ENCODE measurements at regions not wholly inside any gene's neighbourhood (a gene's known extent, or its start where the extent isn't known, plus 50 kb on each side); places are given as distances from the start of the nearest gene placed in this dataset.

DNA sequence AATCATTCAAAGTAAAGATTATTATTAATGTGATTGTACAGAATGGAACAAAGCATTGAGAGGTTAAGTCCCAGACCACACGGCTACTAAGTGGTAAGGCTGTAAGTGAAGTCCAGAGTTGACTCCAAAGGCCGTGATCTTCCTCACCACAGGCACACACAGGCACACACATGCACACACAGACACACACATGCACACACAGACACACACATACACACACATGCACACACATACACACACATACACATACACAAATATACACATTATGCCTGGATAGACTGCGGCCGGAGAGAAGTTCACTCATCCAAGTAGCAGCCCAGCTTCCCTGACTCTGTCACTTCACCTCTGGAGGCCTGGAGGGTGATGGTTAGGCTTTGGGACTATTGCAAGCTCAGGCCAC lies 121.9 kb downstream of the HLX start:
- Histone ChIP-seq H3K4me3 (no peak overlapping the region), H3K9me2 (ENCODE audit: insufficient read depth) (no peaks in the 10 kb centered on the region), H3K79me2 (ENCODE audit: insufficient read depth) (no peaks in the 10 kb centered on the region), H3K9me3 (ENCODE audit: low read depth) (no peaks in the 10 kb centered on the region), H3K4me1 (ENCODE audit: insufficient read depth) (no peaks in the 10 kb centered on the region), H2AFZ (no peak overlapping the region), H3K9ac (no peak overlapping the region), H3K27ac (no peak overlapping the region), H3K27me3 (replicated peaks; ENCODE audit: insufficient read depth) (no peaks in the 10 kb centered on the region), H4K20me1 (ENCODE audit: insufficient read depth) (no peaks in the 10 kb centered on the region), H3F3A (ENCODE audit: insufficient read depth) (no peaks in the 10 kb centered on the region), H3K36me3 (ENCODE audit: low read depth) (no peaks in the 10 kb centered on the region), H3K4me2 (ENCODE audit: unreplicated experiment) (no peak overlapping the region)
- in situ Hi-C loops (cut with MboI), result no loop called here
- TF ChIP-seq EZH2 (IDR thresholded peaks at IDR 0.05; ENCODE audit: insufficient read depth, poor library complexity, severe bottlenecking) (no peak), EZH2phosphoT487 (IDR thresholded peaks at IDR 0.05; ENCODE audit: insufficient read depth, low read depth) (no peak)
- DNase-seq, result no peak
- 96% methylated on average over 4 of the region's 4 CpGs for WGBS, 2 experiments (ENCODE audit: low coverage in 1 of 2, low lambda C conversion rate in 2 of 2, missing lambda C conversion rate in 2 of 2)

GRCh38 chr1:221002601-221003000 lies 123.4 kb downstream of the HLX start:
- no peaks in the 10 kb centered on the region for H3K79me2 ChIP-seq (ENCODE audit: insufficient read depth)

GRCh38 chr1:221011145-221011544 lies 131.9 kb downstream of the HLX start:
- 80 to 95% methylated on average over 1 of the region's 1 CpG for WGBS, 2 experiments (ENCODE audit: low coverage in 1 of 2, low lambda C conversion rate in 2 of 2, missing lambda C conversion rate in 2 of 2)
- no peak overlapping the region for H3K27ac ChIP-seq
- H2AFZ ChIP-seq, result no peak overlapping the region
- no peaks in the 10 kb centered on the region for H3K4me1 ChIP-seq (ENCODE audit: insufficient read depth)
- H3K27me3 ChIP-seq (replicated peaks; ENCODE audit: insufficient read depth), result no peaks in the 10 kb centered on the region
- no peaks in the 10 kb centered on the region for H3K79me2 ChIP-seq (ENCODE audit: insufficient read depth)
- H3F3A ChIP-seq (ENCODE audit: insufficient read depth), result no peaks in the 10 kb centered on the region
- no peak overlapping the region for H3K4me3 ChIP-seq
- no peaks in the 10 kb centered on the region for H3K36me3 ChIP-seq (ENCODE audit: low read depth)
- DNase-seq, result no peak
- no peak overlapping the region for H3K4me2 ChIP-seq (ENCODE audit: unreplicated experiment)
- H4K20me1 ChIP-seq (ENCODE audit: insufficient read depth), result no peaks in the 10 kb centered on the region
- TF ChIP-seq EZH2 (IDR thresholded peaks at IDR 0.05; ENCODE audit: insufficient read depth, poor library complexity, severe bottlenecking), result no peak
- TF ChIP-seq EZH2phosphoT487 (IDR thresholded peaks at IDR 0.05; ENCODE audit: insufficient read depth, low read depth), result no peak
- no peaks in the 10 kb centered on the region for H3K9me2 ChIP-seq (ENCODE audit: insufficient read depth)
- no peak overlapping the region for H3K9ac ChIP-seq
- no peaks in the 10 kb centered on the region for H3K9me3 ChIP-seq (ENCODE audit: low read depth)
- in situ Hi-C loops (cut with MboI), result no loop called here

More at GRCh38 chr1:221002601-221003000, 123.4 kb downstream of the HLX start:
- TF ChIP-seq EZH2 (IDR thresholded peaks at IDR 0.05; ENCODE audit: insufficient read depth, poor library complexity, severe bottlenecking) (no peak), EZH2phosphoT487 (IDR thresholded peaks at IDR 0.05; ENCODE audit: insufficient read depth, low read depth) (no peak)
- DNase-seq, result no peak
- no peaks in the 10 kb centered on the region for H3K9me2 ChIP-seq (ENCODE audit: insufficient read depth)
- H3F3A ChIP-seq (ENCODE audit: insufficient read depth), result no peaks in the 10 kb centered on the region
- in situ Hi-C loops (cut with MboI), result no loop called here
- H3K9ac ChIP-seq, result no peak overlapping the region
- no peaks in the 10 kb centered on the region for H3K36me3 ChIP-seq (ENCODE audit: low read depth)
- H2AFZ ChIP-seq, result no peak overlapping the region
- WGBS, 2 experiments (ENCODE audit: low coverage in 1 of 2, low lambda C conversion rate in 2 of 2, missing lambda C conversion rate in 2 of 2), result 75 to 81% methylated on average over 3 of the region's 3 CpGs
- H3K27me3 ChIP-seq (replicated peaks; ENCODE audit: insufficient read depth), result no peaks in the 10 kb centered on the region
- H3K4me1 ChIP-seq (ENCODE audit: insufficient read depth), result no peaks in the 10 kb centered on the region
- H3K27ac ChIP-seq, result no peak overlapping the region
- no peaks in the 10 kb centered on the region for H3K9me3 ChIP-seq (ENCODE audit: low read depth)
- H4K20me1 ChIP-seq (ENCODE audit: insufficient read depth), result no peaks in the 10 kb centered on the region
- H3K4me3 ChIP-seq, result no peak overlapping the region
- no peak overlapping the region for H3K4me2 ChIP-seq (ENCODE audit: unreplicated experiment)

- Histone ChIP-seq H3K4me3 (no peak overlapping the region), H4K20me1 (ENCODE audit: insufficient read depth) (no peaks in the 10 kb centered on the region), H3K9ac (no peak overlapping the region), H3K9me3 (ENCODE audit: low read depth) (no peaks in the 10 kb centered on the region), H3K4me1 (ENCODE audit: insufficient read depth) (no peaks in the 10 kb centered on the region), H3F3A (ENCODE audit: insufficient read depth) (no peaks in the 10 kb centered on the region), H3K79me2 (ENCODE audit: insufficient read depth) (no peaks in the 10 kb centered on the region), H3K27ac (no peak overlapping the region), H3K9me2 (ENCODE audit: insufficient read depth) (no peaks in the 10 kb centered on the region), H3K27me3 (replicated peaks; ENCODE audit: insufficient read depth) (no peaks in the 10 kb centered on the region), H2AFZ (no peak overlapping the region), H3K36me3 (ENCODE audit: low read depth) (no peaks in the 10 kb centered on the region), H3K4me2 (ENCODE audit: unreplicated experiment) (no peak overlapping the region)
- TF ChIP-seq EZH2phosphoT487 (IDR thresholded peaks at IDR 0.05; ENCODE audit: insufficient read depth, low read depth) (no peak), EZH2 (IDR thresholded peaks at IDR 0.05; ENCODE audit: insufficient read depth, poor library complexity, severe bottlenecking) (no peak)
- in situ Hi-C loops (cut with MboI), result no loop called here
- no peak for DNase-seq
- WGBS, 2 experiments (ENCODE audit: low coverage in 1 of 2, low lambda C conversion rate in 2 of 2, missing lambda C conversion rate in 2 of 2), result 92 to 96% methylated on average over 5 of the region's 5 CpGs
These were observed 132.9 kb downstream of the HLX start for GRCh38 chr1:221012120-221012519.
